Forelimb muscle (tissue), 1 donor: ENCODE measurements at regions not wholly inside any gene's neighbourhood (a gene's known extent, or its start where the extent isn't known, plus 50 kb on each side); places are given as distances from the start of the nearest gene placed in this dataset.
"Not testable (repeated sequence)": the region's sequence is repeated elsewhere in the genome, so short reads cannot be mapped to it uniquely, and the experiment has no call there.

ENCODE experiments used
- DNase-seq: peaks from one replicate; pipeline ENCODE4 v3.0.0-alpha.2; 2013; ENCODE audit warnings: low read depth

- DNase-seq, result no peak
Observed at GRCh38 chr2:82985572-82986197, 1473.4 kb downstream of the SUCLG1 start.

GRCh38 chr2:82968358-82968757, 1490.7 kb downstream of the SUCLG1 start:
- no peak for DNase-seq

GRCh38 chr2:82964341-82964740, 1494.7 kb downstream of the SUCLG1 start:
- DNase-seq, result no peak

- no peak for DNase-seq
Observed at GRCh38 chr2:82959727-82960126, 1499.4 kb downstream of the SUCLG1 start.

- DNase-seq, result no peak
Observed at GRCh38 chr2:82954868-82955267, 1504.2 kb downstream of the SUCLG1 start.

- no peak for DNase-seq
Observed at GRCh38 chr2:82939211-82939610, 1519.9 kb downstream of the SUCLG1 start.

GRCh38 chr2:82938321-82938845, 1520.7 kb downstream of the SUCLG1 start:
- not testable (repeated sequence) for DNase-seq

- DNase-seq, result no peak
Observed at GRCh38 chr2:82913566-82913965, 1545.5 kb downstream of the SUCLG1 start.

GRCh38 chr2:82896117-82896516, 1563.0 kb downstream of the SUCLG1 start:
- no peak for DNase-seq

GRCh38 chr2:82893190-82893589, 1565.9 kb downstream of the SUCLG1 start:
- no peak for DNase-seq

GRCh38 chr2:82879803-82880202, 1579.3 kb downstream of the SUCLG1 start:
- no peak for DNase-seq

GRCh38 chr2:82875858-82876257, 1583.2 kb downstream of the SUCLG1 start:
- no peak for DNase-seq

GRCh38 chr2:82857967-82858366, 1601.1 kb downstream of the SUCLG1 start:
- peak; percentile 24 for DNase-seq

- DNase-seq, result no peak
Observed at GRCh38 chr2:82853299-82853698, 1605.8 kb downstream of the SUCLG1 start.

- DNase-seq, result no peak
Observed at GRCh38 chr2:82852787-82853186, 1606.3 kb downstream of the SUCLG1 start.

GRCh38 chr2:82848285-82848684, 1610.8 kb downstream of the SUCLG1 start:
- no peak for DNase-seq

GRCh38 chr2:82839036-82839435, 1620.0 kb downstream of the SUCLG1 start:
- DNase-seq, result no peak

- DNase-seq, result no peak
Observed at GRCh38 chr2:82837588-82838304, 1621.3 kb downstream of the SUCLG1 start.

- DNase-seq, result no peak
Observed at GRCh38 chr2:82834893-82835292, 1624.2 kb downstream of the SUCLG1 start.

- no peak for DNase-seq
Observed at GRCh38 chr2:82827426-82827825, 1631.7 kb downstream of the SUCLG1 start.

GRCh38 chr2:82826437-82826836, 1632.6 kb downstream of the SUCLG1 start:
- DNase-seq, result no peak

- no peak for DNase-seq
Observed at GRCh38 chr2:82825410-82826090, 1633.5 kb downstream of the SUCLG1 start.

GRCh38 chr2:82823892-82824291, 1635.2 kb downstream of the SUCLG1 start:
- no peak for DNase-seq
